ENCODE measurements at regions not wholly inside any gene's neighbourhood (a gene's known extent, or its start where the extent isn't known, plus 50 kb on each side); places are given as distances from the start of the nearest gene placed in this dataset.

DNA sequence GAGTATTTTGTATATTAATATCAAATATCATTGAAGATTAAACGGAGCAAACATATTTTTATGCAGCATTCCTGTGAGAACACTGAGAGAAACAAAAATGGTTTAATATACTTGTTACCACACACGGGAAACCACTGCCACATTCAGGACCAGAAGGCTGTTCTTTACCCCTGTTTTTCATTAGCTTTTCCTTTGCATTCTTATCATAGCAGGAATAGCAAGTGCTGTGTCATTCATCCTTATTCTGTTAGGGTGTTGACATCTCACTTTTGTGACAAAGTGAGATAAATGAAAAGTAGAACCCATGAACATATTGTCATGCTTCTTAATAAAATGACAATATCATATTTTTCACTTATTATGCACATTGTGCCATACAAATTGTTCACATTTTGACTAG is 212.4 kb upstream of the NDST4 start:
- TF ChIP-seq, protein P1, sequence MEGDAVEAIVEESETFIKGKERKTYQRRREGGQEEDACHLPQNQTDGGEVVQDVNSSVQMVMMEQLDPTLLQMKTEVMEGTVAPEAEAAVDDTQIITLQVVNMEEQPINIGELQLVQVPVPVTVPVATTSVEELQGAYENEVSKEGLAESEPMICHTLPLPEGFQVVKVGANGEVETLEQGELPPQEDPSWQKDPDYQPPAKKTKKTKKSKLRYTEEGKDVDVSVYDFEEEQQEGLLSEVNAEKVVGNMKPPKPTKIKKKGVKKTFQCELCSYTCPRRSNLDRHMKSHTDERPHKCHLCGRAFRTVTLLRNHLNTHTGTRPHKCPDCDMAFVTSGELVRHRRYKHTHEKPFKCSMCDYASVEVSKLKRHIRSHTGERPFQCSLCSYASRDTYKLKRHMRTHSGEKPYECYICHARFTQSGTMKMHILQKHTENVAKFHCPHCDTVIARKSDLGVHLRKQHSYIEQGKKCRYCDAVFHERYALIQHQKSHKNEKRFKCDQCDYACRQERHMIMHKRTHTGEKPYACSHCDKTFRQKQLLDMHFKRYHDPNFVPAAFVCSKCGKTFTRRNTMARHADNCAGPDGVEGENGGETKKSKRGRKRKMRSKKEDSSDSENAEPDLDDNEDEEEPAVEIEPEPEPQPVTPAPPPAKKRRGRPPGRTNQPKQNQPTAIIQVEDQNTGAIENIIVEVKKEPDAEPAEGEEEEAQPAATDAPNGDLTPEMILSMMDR (IDR thresholded peaks at IDR 0.05) = no peak
- TF ChIP-seq POLR2A (IDR thresholded peaks at IDR 0.05) = no peak

Data from vagina (tissue), 2 donors.